ENCODE measurements at regions not wholly inside any gene's neighbourhood (a gene's known extent, or its start where the extent isn't known, plus 50 kb on each side); places are given as distances from the start of the nearest gene placed in this dataset.

GRCh38 chr15:79195802-79196201, 86.7 kb upstream of the ANKRD34C start:
- WGBS, 2 donors: 76 to 77% methylated on average over 5 of the region's 5 CpGs
- no peak overlapping the region for H3K4me3 ChIP-seq
- H3K27ac ChIP-seq: no peak overlapping the region
- intact Hi-C loops (cut with DNase I; ENCODE audit: low total_unique reads): no loop called here
- H3K36me3 ChIP-seq (ENCODE audit: low read depth, missing control alignments): no peaks in the 10 kb centered on the region
- TF ChIP-seq POLR2A (IDR thresholded peaks at IDR 0.05): no peak
- TF ChIP-seq, protein P1, sequence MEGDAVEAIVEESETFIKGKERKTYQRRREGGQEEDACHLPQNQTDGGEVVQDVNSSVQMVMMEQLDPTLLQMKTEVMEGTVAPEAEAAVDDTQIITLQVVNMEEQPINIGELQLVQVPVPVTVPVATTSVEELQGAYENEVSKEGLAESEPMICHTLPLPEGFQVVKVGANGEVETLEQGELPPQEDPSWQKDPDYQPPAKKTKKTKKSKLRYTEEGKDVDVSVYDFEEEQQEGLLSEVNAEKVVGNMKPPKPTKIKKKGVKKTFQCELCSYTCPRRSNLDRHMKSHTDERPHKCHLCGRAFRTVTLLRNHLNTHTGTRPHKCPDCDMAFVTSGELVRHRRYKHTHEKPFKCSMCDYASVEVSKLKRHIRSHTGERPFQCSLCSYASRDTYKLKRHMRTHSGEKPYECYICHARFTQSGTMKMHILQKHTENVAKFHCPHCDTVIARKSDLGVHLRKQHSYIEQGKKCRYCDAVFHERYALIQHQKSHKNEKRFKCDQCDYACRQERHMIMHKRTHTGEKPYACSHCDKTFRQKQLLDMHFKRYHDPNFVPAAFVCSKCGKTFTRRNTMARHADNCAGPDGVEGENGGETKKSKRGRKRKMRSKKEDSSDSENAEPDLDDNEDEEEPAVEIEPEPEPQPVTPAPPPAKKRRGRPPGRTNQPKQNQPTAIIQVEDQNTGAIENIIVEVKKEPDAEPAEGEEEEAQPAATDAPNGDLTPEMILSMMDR (IDR thresholded peaks at IDR 0.05): no peak
- H3K9me3 ChIP-seq: no peaks in the 10 kb centered on the region
- no peak for DNase-seq
- no peaks in the 10 kb centered on the region for H3K27me3 ChIP-seq
- no peaks in the 10 kb centered on the region for H3K4me1 ChIP-seq

GRCh38 chr15:79195239-79195638, 87.3 kb upstream of the ANKRD34C start:
- TF ChIP-seq, protein P1 (IDR thresholded peaks at IDR 0.05): no peak
- TF ChIP-seq POLR2A (IDR thresholded peaks at IDR 0.05): no peak
- no peaks in the 10 kb centered on the region for H3K4me1 ChIP-seq
- 69 to 71% methylated on average over 4 of the region's 4 CpGs for WGBS, 2 donors
- H3K36me3 ChIP-seq (ENCODE audit: low read depth, missing control alignments): no peaks in the 10 kb centered on the region
- no peak for DNase-seq
- H3K9me3 ChIP-seq: no peaks in the 10 kb centered on the region
- no peak overlapping the region for H3K27ac ChIP-seq
- no peaks in the 10 kb centered on the region for H3K27me3 ChIP-seq
- intact Hi-C loops (cut with DNase I; ENCODE audit: low total_unique reads): no loop called here
- no peak overlapping the region for H3K4me3 ChIP-seq

GRCh38 chr15:79194386-79194785, 88.1 kb upstream of the ANKRD34C start:
- TF ChIP-seq, protein P1 (IDR thresholded peaks at IDR 0.05): no peak
- no peak for TF ChIP-seq POLR2A (IDR thresholded peaks at IDR 0.05)
- 60 to 70% methylated on average over 3 of the region's 3 CpGs for WGBS, 2 donors
- H3K4me3 ChIP-seq: no peak overlapping the region
- no peak overlapping the region for H3K27ac ChIP-seq
- no peaks in the 10 kb centered on the region for H3K36me3 ChIP-seq (ENCODE audit: low read depth, missing control alignments)
- H3K9me3 ChIP-seq: no peaks in the 10 kb centered on the region
- intact Hi-C loops (cut with DNase I; ENCODE audit: low total_unique reads): no loop called here
- no peaks in the 10 kb centered on the region for H3K27me3 ChIP-seq
- DNase-seq: no peak
- no peaks in the 10 kb centered on the region for H3K4me1 ChIP-seq

DNA sequence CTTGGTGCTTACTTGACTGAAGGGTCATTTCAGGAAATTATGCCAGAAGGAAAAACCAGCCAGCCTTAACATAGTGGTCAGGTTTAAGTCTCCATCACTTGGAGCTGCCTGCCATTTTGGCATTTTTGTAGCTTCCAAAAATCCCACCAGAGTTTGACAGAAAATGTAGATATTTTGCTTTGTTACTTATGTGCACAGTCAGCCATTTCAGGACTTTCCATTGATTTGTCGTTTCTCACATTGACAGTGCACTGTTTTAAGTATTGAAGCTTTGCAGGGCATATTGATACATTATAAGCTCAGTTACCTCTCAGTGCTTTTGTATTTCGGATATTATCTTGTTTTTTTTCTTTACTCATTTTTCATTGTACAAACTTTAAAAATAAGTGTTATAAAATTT, 89.0 kb upstream of the ANKRD34C start:
- H3K4me3 ChIP-seq: no peak overlapping the region
- TF ChIP-seq, protein P1 (IDR thresholded peaks at IDR 0.05): no peak
- no peak for TF ChIP-seq POLR2A (IDR thresholded peaks at IDR 0.05)

GRCh38 chr15:79193103-79193502, 89.4 kb upstream of the ANKRD34C start:
- DNase-seq: no peak
- Histone ChIP-seq H3K9me3 (no peaks in the 10 kb centered on the region), H3K27ac (no peak overlapping the region), H3K4me3 (no peak overlapping the region), H3K4me1 (no peaks in the 10 kb centered on the region), H3K36me3 (ENCODE audit: low read depth, missing control alignments) (no peaks in the 10 kb centered on the region), H3K27me3 (no peaks in the 10 kb centered on the region)
- WGBS, 2 donors: 83 to 86% methylated on average over 6 of the region's 6 CpGs
- TF ChIP-seq, protein P1 (IDR thresholded peaks at IDR 0.05): no peak
- no peak for TF ChIP-seq POLR2A (IDR thresholded peaks at IDR 0.05)
- intact Hi-C loops (cut with DNase I; ENCODE audit: low total_unique reads): no loop called here

More for the DNA sequence above, 89.0 kb upstream of the ANKRD34C start:
- intact Hi-C loops (cut with DNase I; ENCODE audit: low total_unique reads): no loop called here
- WGBS, 2 donors: 97% methylated on average over 2 of the region's 2 CpGs
- H3K4me1 ChIP-seq: no peaks in the 10 kb centered on the region
- no peaks in the 10 kb centered on the region for H3K9me3 ChIP-seq
- H3K36me3 ChIP-seq (ENCODE audit: low read depth, missing control alignments): no peaks in the 10 kb centered on the region
- no peak for DNase-seq
- H3K27ac ChIP-seq: no peak overlapping the region
- H3K27me3 ChIP-seq: no peaks in the 10 kb centered on the region

All from testis (tissue), 2 donors.